ENCODE measurements at regions not wholly inside any gene's neighbourhood (a gene's known extent, or its start where the extent isn't known, plus 50 kb on each side); places are given as distances from the start of the nearest gene placed in this dataset.
A peak's percentile ranks its signal among the peaks of the same experiment; 100 is the strongest.

- Histone ChIP-seq H4K20me1 (replicated peaks; ENCODE audit: control insufficient read depth, extremely low read depth, insufficient read depth, low read length) (no peaks in the 10 kb centered on the region), H3K4me2 (ENCODE audit: insufficient read depth, low read length) (no peak overlapping the region), H3K79me2 (ENCODE audit: control insufficient read depth, insufficient read depth, low read length) (no peaks in the 10 kb centered on the region), H3K27me3 (ENCODE audit: control insufficient read depth in 2 of 2, insufficient read depth in 2 of 2, low read length in 2 of 2) (no peaks in the 10 kb centered on the region), H3K9me1 (replicated peaks; ENCODE audit: control insufficient read depth, extremely low read depth, insufficient read depth, low read length) (no peaks in the 10 kb centered on the region), H3K9me3 (replicated peaks; ENCODE audit: control insufficient read depth, insufficient read depth, low read length) (no peaks in the 10 kb centered on the region), H2AFZ (ENCODE audit: low read depth, low read length) (no peak overlapping the region), H3K36me3 (ENCODE audit: control insufficient read depth in 2 of 2, extremely low read depth in 1 of 2, insufficient read depth in 2 of 2, low read length in 2 of 2) (no peaks in the 10 kb centered on the region), H3K4me3 (replicated peaks in 1 of 3; ENCODE audit: insufficient read depth in 1 of 3, low read depth in 1 of 3, low read length in 3 of 3) (no peak overlapping the region), H3K9ac (replicated peaks; ENCODE audit: extremely low read depth, insufficient read depth, low read length) (no peak overlapping the region), H3K27ac (ENCODE audit: insufficient read depth, low read depth, low read length) (no peak overlapping the region), H3K4me1 (ENCODE audit: control insufficient read depth, extremely low read depth, insufficient read depth, low read length) (no peaks in the 10 kb centered on the region)
- no peak for DNase-seq (ENCODE audit: low read depth, low spot score)
- dilution Hi-C loops (cut with MboI; ENCODE audit: extremely low pct_ligation_motif_present, low sequenced_read_pairs) (no loop called here), intact Hi-C loops (cut with micrococcal nuclease) (no loop called here)
- no peak for FAIRE-seq
- no TSS peak for BruUV-seq (replicated peaks)
- CTCF ChIA-PET = no interaction called here
- TF ChIP-seq CTCF (IDR thresholded peaks at IDR 0.05; ENCODE audit: extremely low read depth in 1 of 2, insufficient read depth in 1 of 2, low read depth in 1 of 2, low read length in 2 of 2) = no peak
- POLR2A ChIA-PET = no interaction called here
These were observed 114.1 kb upstream of the ADGRF1 start for GRCh38 chr6:47156196-47156595.

- no peak for TF ChIP-seq POLR2AphosphoS5 (IDR thresholded peaks at IDR 0.05; ENCODE audit: insufficient read depth, low read depth, low read length)
- TF ChIP-seq JUN (IDR thresholded peaks at IDR 0.05; ENCODE audit: borderline replicate concordance, insufficient read depth, insufficient read length, low read depth) = no peak
- TF ChIP-seq GATA2 (IDR thresholded peaks at IDR 0.05; ENCODE audit: insufficient read depth, insufficient read length, low read depth, low read length) = no peak
- no peak for TF ChIP-seq MYC (IDR thresholded peaks at IDR 0.05; ENCODE audit: low read depth, low read length)
- no peak for TF ChIP-seq CTCF (IDR thresholded peaks at IDR 0.05; ENCODE audit: extremely low read depth in 1 of 2, insufficient read depth in 1 of 2, low read depth in 1 of 2, low read length in 2 of 2)
- no peak for DNase-seq (ENCODE audit: low read depth, low spot score)
- dilution Hi-C loops (cut with MboI; ENCODE audit: extremely low pct_ligation_motif_present, low sequenced_read_pairs) (no loop called here), intact Hi-C loops (cut with micrococcal nuclease) (no loop called here)
- H3K4me3 ChIP-seq (replicated peaks in 1 of 3; ENCODE audit: insufficient read depth in 1 of 3, low read depth in 1 of 3, low read length in 3 of 3) = no peak overlapping the region
- no peak overlapping the region for H2AFZ ChIP-seq (ENCODE audit: low read depth, low read length)
- H3K27me3 ChIP-seq (ENCODE audit: control insufficient read depth in 2 of 2, insufficient read depth in 2 of 2, low read length in 2 of 2) = peaks cover 0 to 4% of the 10 kb centered on the region in 2 experiments
- no peak overlapping the region for H3K4me2 ChIP-seq (ENCODE audit: insufficient read depth, low read length)
- no peaks in the 10 kb centered on the region for H3K4me1 ChIP-seq (ENCODE audit: control insufficient read depth, extremely low read depth, insufficient read depth, low read length)
- H4K20me1 ChIP-seq (replicated peaks; ENCODE audit: control insufficient read depth, extremely low read depth, insufficient read depth, low read length) = no peaks in the 10 kb centered on the region
- ChIA-PET POLR2A (no interaction called here), CTCF (interaction anchor here (1.3 kb wide), 2 partner anchors 11 to 13 kb away, joined by 3 read pairs; no protein-coding TSS in a partner anchor)
- H3K27ac ChIP-seq (ENCODE audit: insufficient read depth, low read depth, low read length) = no peak overlapping the region
- peak; percentile 48 for FAIRE-seq
- BruUV-seq (replicated peaks) = no TSS peak
- H3K9ac ChIP-seq (replicated peaks; ENCODE audit: extremely low read depth, insufficient read depth, low read length) = no peak overlapping the region
- H3K79me2 ChIP-seq (ENCODE audit: control insufficient read depth, insufficient read depth, low read length) = no peaks in the 10 kb centered on the region
- no peaks in the 10 kb centered on the region for H3K9me1 ChIP-seq (replicated peaks; ENCODE audit: control insufficient read depth, extremely low read depth, insufficient read depth, low read length)
- no peaks in the 10 kb centered on the region for H3K36me3 ChIP-seq (ENCODE audit: control insufficient read depth in 2 of 2, extremely low read depth in 1 of 2, insufficient read depth in 2 of 2, low read length in 2 of 2)
- no peaks in the 10 kb centered on the region for H3K9me3 ChIP-seq (replicated peaks; ENCODE audit: control insufficient read depth, insufficient read depth, low read length)
These were observed 111.2 kb upstream of the ADGRF1 start for GRCh38 chr6:47153404-47153755.
